Activated CD8-positive, alpha-beta memory T cell treated with anti-CD3 and anti-CD28 coated beads for 48 hours (primary cell): ENCODE measurements at regions not wholly inside any gene's neighbourhood (a gene's known extent, or its start where the extent isn't known, plus 50 kb on each side); places are given as distances from the start of the nearest gene placed in this dataset.

Source experiments
- DNase-seq, 3 experiments: peaks; one replicate each; pipeline ENCODE4 v3.0.0-alpha.2; 2020; ENCODE audit warnings: low read depth in 2 of 3, low spot score in 2 of 3

- DNase-seq, result no peak
These were observed 181.3 kb downstream of the ETS2 start for GRCh38 chr21:38986806-38987632.

- no peak for DNase-seq
These were observed 180.7 kb downstream of the ETS2 start for GRCh38 chr21:38986406-38986805.

- DNase-seq, result peak; percentile 27 to 49 (median 30)
These were observed 180.0 kb downstream of the ETS2 start for GRCh38 chr21:38985568-38986378.

GRCh38 chr21:38984982-38985567 lies 179.3 kb downstream of the ETS2 start:
- DNase-seq, result peak in 1 of 3 experiments; percentile 7

- DNase-seq, result no peak
These were observed 178.8 kb downstream of the ETS2 start for GRCh38 chr21:38984568-38984967.

GRCh38 chr21:38983560-38983959 lies 177.8 kb downstream of the ETS2 start:
- no peak for DNase-seq

GRCh38 chr21:38982804-38983203 lies 177.1 kb downstream of the ETS2 start:
- DNase-seq, result no peak

GRCh38 chr21:38982096-38982495 lies 176.4 kb downstream of the ETS2 start:
- no peak for DNase-seq

- no peak for DNase-seq
These were observed 174.9 kb downstream of the ETS2 start for GRCh38 chr21:38980416-38981313.

- DNase-seq, result no peak
These were observed 173.8 kb downstream of the ETS2 start for GRCh38 chr21:38979271-38980121.

- DNase-seq, result no peak
These were observed 171.2 kb downstream of the ETS2 start for GRCh38 chr21:38976900-38977299.

- no peak for DNase-seq
These were observed 167.8 kb downstream of the ETS2 start for GRCh38 chr21:38973552-38973951.

- no peak for DNase-seq
These were observed 166.3 kb downstream of the ETS2 start for GRCh38 chr21:38972078-38972477.

GRCh38 chr21:38970765-38971164 lies 165.0 kb downstream of the ETS2 start:
- DNase-seq, result no peak

- DNase-seq, result no peak
These were observed 163.3 kb downstream of the ETS2 start for GRCh38 chr21:38968887-38969543.

GRCh38 chr21:38965910-38966504 lies 160.3 kb downstream of the ETS2 start:
- DNase-seq, result no peak

GRCh38 chr21:38965241-38965640 lies 159.5 kb downstream of the ETS2 start:
- DNase-seq, result no peak

GRCh38 chr21:38963006-38963405 lies 157.3 kb downstream of the ETS2 start:
- no peak for DNase-seq

GRCh38 chr21:38960251-38960650 lies 154.5 kb downstream of the ETS2 start:
- DNase-seq, result no peak
